ENCODE measurements at regions not wholly inside any gene's neighbourhood (a gene's known extent, or its start where the extent isn't known, plus 50 kb on each side); places are given as distances from the start of the nearest gene placed in this dataset.

DNA sequence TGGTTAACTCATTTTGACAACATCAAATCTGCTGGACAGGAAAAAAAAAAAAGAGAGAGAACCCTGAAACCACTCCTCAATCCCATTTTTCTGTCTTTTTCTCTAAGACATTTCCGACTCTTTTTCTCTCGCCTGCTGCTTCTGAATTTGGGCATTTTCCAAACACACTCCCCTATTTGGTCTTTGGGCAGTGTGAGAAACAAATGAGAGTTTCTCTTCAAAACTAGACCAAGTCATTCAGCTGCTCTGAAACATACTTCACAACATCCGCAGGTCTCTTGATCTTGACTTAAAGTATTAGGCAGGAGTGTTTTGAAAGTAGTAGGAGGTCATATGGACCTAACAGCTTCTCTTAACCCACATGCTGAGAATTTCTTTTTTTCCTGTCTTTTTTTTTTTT lies 364.8 kb upstream of the ESRRG start:
- TF ChIP-seq EZH2 (IDR thresholded peaks at IDR 0.05; ENCODE audit: insufficient read depth, poor library complexity, severe bottlenecking) (no peak), EZH2phosphoT487 (IDR thresholded peaks at IDR 0.05; ENCODE audit: insufficient read depth, low read depth) (no peak)

Data from GM23248 (cell line).